GM04503 (cell line): ENCODE measurements at regions not wholly inside any gene's neighbourhood (a gene's known extent, or its start where the extent isn't known, plus 50 kb on each side); places are given as distances from the start of the nearest gene placed in this dataset.

ENCODE experiments used
- DNase-seq: peaks from one replicate; pipeline ENCODE4 v3.0.0-alpha.2; 2012; ENCODE audit warnings: low read depth

GRCh38 chr5:8138884-8139283 lies 269.9 kb downstream of the MTRR start:
- DNase-seq = no peak

GRCh38 chr5:8150791-8151190 lies 281.8 kb downstream of the MTRR start:
- DNase-seq = no peak

- DNase-seq = no peak
These were observed 287.8 kb downstream of the MTRR start for GRCh38 chr5:8156706-8157105.

GRCh38 chr5:8157320-8157822 lies 288.4 kb downstream of the MTRR start:
- no peak for DNase-seq

- DNase-seq = no peak
These were observed 307.2 kb downstream of the MTRR start for GRCh38 chr5:8176101-8176693.

GRCh38 chr5:8184455-8185063 lies 315.6 kb downstream of the MTRR start:
- no peak for DNase-seq

GRCh38 chr5:8185852-8186251 lies 316.9 kb downstream of the MTRR start:
- no peak for DNase-seq

- no peak for DNase-seq
These were observed 320.1 kb downstream of the MTRR start for GRCh38 chr5:8188874-8189565.

GRCh38 chr5:8192840-8193239 lies 323.9 kb downstream of the MTRR start:
- DNase-seq = no peak

GRCh38 chr5:8196061-8196460 lies 327.1 kb downstream of the MTRR start:
- DNase-seq = no peak

- no peak for DNase-seq
These were observed 339.4 kb downstream of the MTRR start for GRCh38 chr5:8208307-8208706.

- DNase-seq = no peak
These were observed 340.6 kb downstream of the MTRR start for GRCh38 chr5:8209500-8209899.

- DNase-seq = no peak
These were observed 344.8 kb downstream of the MTRR start for GRCh38 chr5:8213701-8214240.

GRCh38 chr5:8216921-8217320 lies 348.0 kb downstream of the MTRR start:
- no peak for DNase-seq

GRCh38 chr5:8226148-8226547 lies 357.2 kb downstream of the MTRR start:
- DNase-seq = no peak

GRCh38 chr5:8227112-8227511 lies 358.2 kb downstream of the MTRR start:
- DNase-seq = no peak

- no peak for DNase-seq
These were observed 360.6 kb downstream of the MTRR start for GRCh38 chr5:8229551-8229950.

- no peak for DNase-seq
These were observed 361.9 kb downstream of the MTRR start for GRCh38 chr5:8230868-8231267.

- DNase-seq = no peak
These were observed 364.5 kb downstream of the MTRR start for GRCh38 chr5:8233479-8233878.

- no peak for DNase-seq
These were observed 365.3 kb downstream of the MTRR start for GRCh38 chr5:8234179-8234770.

- DNase-seq = no peak
These were observed 369.1 kb downstream of the MTRR start for GRCh38 chr5:8238080-8238479.

- no peak for DNase-seq
These were observed 370.2 kb downstream of the MTRR start for GRCh38 chr5:8239198-8239597.

GRCh38 chr5:8239646-8240045 lies 370.7 kb downstream of the MTRR start:
- no peak for DNase-seq
